Hepatocyte (in vitro differentiated cells): ENCODE measurements at regions not wholly inside any gene's neighbourhood (a gene's known extent, or its start where the extent isn't known, plus 50 kb on each side); places are given as distances from the start of the nearest gene placed in this dataset.

Experiments
- CTCF ChIP-seq: fragments of 200-600 bp; sonication (generic); IDR thresholded peaks from 2 replicates; pipeline ENCODE4 v1.5.1; 2016; ENCODE audit warnings: antibody characterized with exemption, mild to moderate bottlenecking; ENCODE audit not compliant: poor library complexity
- EZH2 ChIP-seq: fragments of 200-600 bp; sonication (generic); IDR thresholded peaks from 2 replicates; pipeline ENCODE4 v1.6.1; 2016; ENCODE audit warnings: antibody characterized with exemption, mild to moderate bottlenecking, borderline replicate concordance
- EZH2phosphoT487 ChIP-seq: fragments of 200-600 bp; sonication (generic); IDR thresholded peaks from one replicate; pipeline ENCODE4 v1.6.1; 2018; ENCODE audit warnings: antibody characterized with exemption, mild to moderate bottlenecking, low read depth, moderate library complexity; ENCODE audit not compliant: unreplicated experiment, severe bottlenecking

- TF ChIP-seq CTCF (no peak), EZH2 (no peak), EZH2phosphoT487 (no peak)
These were observed 553.1 kb upstream of the BCHE start for GRCh38 chr3:166390303-166390702.
